ENCODE measurements at regions not wholly inside any gene's neighbourhood (a gene's known extent, or its start where the extent isn't known, plus 50 kb on each side); places are given as distances from the start of the nearest gene placed in this dataset.

DNA sequence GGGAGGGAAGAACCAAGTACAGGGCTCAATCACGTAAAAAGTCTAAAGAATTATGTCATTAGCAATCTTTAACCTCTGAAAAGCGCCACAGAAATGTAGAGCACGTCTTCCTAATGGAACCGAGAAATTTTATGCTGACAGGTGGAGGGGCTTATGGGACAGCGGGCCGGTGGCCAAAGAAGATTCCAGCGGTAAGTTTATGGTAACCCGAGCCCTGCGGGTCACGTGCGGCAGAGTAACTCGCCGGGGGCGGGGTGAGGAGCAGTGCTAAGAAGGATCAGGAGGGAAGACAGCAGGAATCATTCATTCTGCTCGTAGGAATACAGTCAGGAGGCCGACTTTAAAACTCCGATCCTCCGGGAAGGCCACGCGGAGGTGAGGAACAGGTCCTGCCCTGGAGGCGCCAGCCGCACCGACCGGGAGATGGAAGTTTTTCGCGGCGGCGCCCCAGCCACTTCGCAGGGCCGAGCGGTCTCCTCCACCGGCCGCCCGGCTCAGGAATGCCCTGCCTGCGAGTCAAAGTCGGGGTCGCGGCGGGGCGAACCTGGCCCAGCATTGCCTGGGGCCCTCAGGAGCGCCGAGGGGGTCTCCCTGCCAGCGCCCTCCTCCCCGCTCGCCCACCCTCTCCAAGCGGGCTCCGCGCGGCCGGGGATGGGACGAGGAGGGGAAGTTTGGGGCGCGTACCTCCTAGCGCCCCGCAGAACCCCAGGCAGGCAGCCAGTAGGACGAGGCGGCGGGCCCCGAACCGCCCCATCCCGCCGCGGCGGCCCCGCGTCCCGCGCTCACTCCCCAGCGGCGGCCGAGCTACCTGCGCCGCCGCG lies 101.8 kb downstream of the ESM1 start:
- TF ChIP-seq EZH2 (IDR thresholded peaks at IDR 0.05) (no peak), ZFX (IDR thresholded peaks at IDR 0.05) (no peak)

Data from HCT116 (cell line).